BJ (cell line): ENCODE measurements at regions not wholly inside any gene's neighbourhood (a gene's known extent, or its start where the extent isn't known, plus 50 kb on each side); places are given as distances from the start of the nearest gene placed in this dataset.

Source experiments
- CTCF ChIA-PET: fragments of 350-600 bp; formaldehyde crosslinking; extraction: SDS; loops from one replicate; lab custom pipeline; 2021; ENCODE audit warnings: antibody characterized with exemption, inconsistent platforms; lab: Yijun Ruan, JAX
- POLR2A ChIA-PET: fragments of 300-600 bp; sonication (Branson Sonifier 250); formaldehyde crosslinking; extraction: SDS; loops from one replicate; lab custom pipeline; 2021; ENCODE audit warnings: antibody characterized with exemption; lab: Charles Lee
- DNase-seq: peaks from one replicate; pipeline ENCODE4 v3.0.0-alpha.2; 2011; ENCODE audit warnings: low read depth
- H3K27me3 ChIP-seq: 2 replicates; pipeline ENCODE4 v1.6.0; 2011; ENCODE audit warnings: low read length; ENCODE audit not compliant: control insufficient read depth, insufficient read depth
- H3K36me3 ChIP-seq: 2 replicates; pipeline ENCODE4 v1.5.1; 2011; ENCODE audit warnings: low read length; ENCODE audit not compliant: control insufficient read depth, insufficient read depth
- H3K4me3 ChIP-seq: 2 replicates; pipeline ENCODE4 v1.5.1; 2011; ENCODE audit warnings: low read depth, mild to moderate bottlenecking, control low read depth, low read length
- CTCF ChIP-seq: IDR thresholded peaks from 2 replicates; pipeline ENCODE4 v1.5.1; 2011; ENCODE audit warnings: low read depth, mild to moderate bottlenecking, control low read depth, inconsistent platforms, low read length, moderate library complexity; ENCODE audit not compliant: insufficient read depth

GRCh38 chr5:6162175-6162574, 216.2 kb downstream of the MED10 start:
- ChIA-PET CTCF (no interaction called here), POLR2A (no interaction called here)
- TF ChIP-seq CTCF: no peak
- Histone ChIP-seq H3K27me3 (no peaks in the 10 kb centered on the region), H3K36me3 (no peaks in the 10 kb centered on the region), H3K4me3 (no peak overlapping the region)
- no peak for DNase-seq

GRCh38 chr5:6161257-6161656, 217.1 kb downstream of the MED10 start:
- ChIA-PET POLR2A (no interaction called here), CTCF (no interaction called here)
- no peaks in the 10 kb centered on the region for H3K36me3 ChIP-seq
- H3K27me3 ChIP-seq: no peaks in the 10 kb centered on the region
- TF ChIP-seq CTCF: no peak
- DNase-seq: no peak
- H3K4me3 ChIP-seq: no peak overlapping the region

- no peak for TF ChIP-seq CTCF
- ChIA-PET CTCF (no interaction called here), POLR2A (no interaction called here)
- no peaks in the 10 kb centered on the region for H3K27me3 ChIP-seq
- no peak for DNase-seq
- no peaks in the 10 kb centered on the region for H3K36me3 ChIP-seq
- no peak overlapping the region for H3K4me3 ChIP-seq
Observed at GRCh38 chr5:6159832-6160430, 218.4 kb downstream of the MED10 start.

GRCh38 chr5:6158974-6159831, 219.1 kb downstream of the MED10 start:
- Histone ChIP-seq H3K36me3 (no peaks in the 10 kb centered on the region), H3K4me3 (no peak overlapping the region), H3K27me3 (no peaks in the 10 kb centered on the region)
- CTCF ChIA-PET: no interaction called here
- POLR2A ChIA-PET: no interaction called here
- no peak for TF ChIP-seq CTCF
- DNase-seq: peak; percentile 76

- H3K36me3 ChIP-seq: no peaks in the 10 kb centered on the region
- TF ChIP-seq CTCF: no peak
- DNase-seq: no peak
- H3K27me3 ChIP-seq: no peaks in the 10 kb centered on the region
- ChIA-PET CTCF (no interaction called here), POLR2A (no interaction called here)
- H3K4me3 ChIP-seq: no peak overlapping the region
Observed at GRCh38 chr5:6154216-6154615, 224.1 kb downstream of the MED10 start.
